ENCODE measurements at regions not wholly inside any gene's neighbourhood (a gene's known extent, or its start where the extent isn't known, plus 50 kb on each side); places are given as distances from the start of the nearest gene placed in this dataset.
"Not testable (repeated sequence)": the region's sequence is repeated elsewhere in the genome, so short reads cannot be mapped to it uniquely, and the experiment has no call there.

GRCh38 chr2:144747571-144747970, 227.7 kb upstream of the ZEB2 start:
- Mint-ChIP-seq H3K4me1 (no peaks in the 10 kb centered on the region), H3K9me3 (peaks cover 66% of the 10 kb centered on the region), H3K27ac (no peak overlapping the region), H3K4me3 (no peak overlapping the region), H3K36me3 (peaks cover 40% of the 10 kb centered on the region), H3K27me3 (ENCODE audit: low read depth) (no peaks in the 10 kb centered on the region)
- TF ChIP-seq CTCF (IDR thresholded peaks at IDR 0.05; ENCODE audit: unreplicated experiment): no peak
- no peak for DNase-seq (ENCODE audit: low spot score in 2 of 2, unreplicated experiment in 2 of 2)

- no peak for DNase-seq (ENCODE audit: low spot score in 2 of 2, unreplicated experiment in 2 of 2)
- Mint-ChIP-seq H3K27ac (no peak overlapping the region), H3K9me3 (peaks cover 59% of the 10 kb centered on the region), H3K36me3 (peaks cover 31% of the 10 kb centered on the region), H3K4me1 (no peaks in the 10 kb centered on the region), H3K27me3 (ENCODE audit: low read depth) (no peaks in the 10 kb centered on the region), H3K4me3 (no peak overlapping the region)
- TF ChIP-seq CTCF (IDR thresholded peaks at IDR 0.05; ENCODE audit: unreplicated experiment): no peak
Measured at GRCh38 chr2:144745424-144745823, 225.5 kb upstream of the ZEB2 start.

- Mint-ChIP-seq H3K27ac (no peak overlapping the region), H3K27me3 (ENCODE audit: low read depth) (no peaks in the 10 kb centered on the region), H3K9me3 (peaks cover 38% of the 10 kb centered on the region), H3K36me3 (peaks cover 11% of the 10 kb centered on the region), H3K4me3 (no peak overlapping the region), H3K4me1 (no peaks in the 10 kb centered on the region)
- DNase-seq (ENCODE audit: low spot score in 2 of 2, unreplicated experiment in 2 of 2): no peak
- TF ChIP-seq CTCF (IDR thresholded peaks at IDR 0.05; ENCODE audit: unreplicated experiment): no peak
Measured at GRCh38 chr2:144738749-144739148, 218.8 kb upstream of the ZEB2 start.

- no peak for TF ChIP-seq CTCF (IDR thresholded peaks at IDR 0.05; ENCODE audit: unreplicated experiment)
- H3K36me3 Mint-ChIP-seq: peaks cover 11% of the 10 kb centered on the region
- no peaks in the 10 kb centered on the region for H3K4me1 Mint-ChIP-seq
- DNase-seq (ENCODE audit: low spot score in 2 of 2, unreplicated experiment in 2 of 2): no peak
- peaks cover 17% of the 10 kb centered on the region for H3K9me3 Mint-ChIP-seq
- no peak overlapping the region for H3K4me3 Mint-ChIP-seq
- no peak overlapping the region for H3K27ac Mint-ChIP-seq
- H3K27me3 Mint-ChIP-seq (ENCODE audit: low read depth): no peaks in the 10 kb centered on the region
Measured at GRCh38 chr2:144730711-144731110, 210.8 kb upstream of the ZEB2 start.

- not testable (repeated sequence) for H3K36me3 Mint-ChIP-seq; H3K4me3 Mint-ChIP-seq; H3K27me3 Mint-ChIP-seq (ENCODE audit: low read depth); H3K27ac Mint-ChIP-seq; H3K4me1 Mint-ChIP-seq; DNase-seq (ENCODE audit: low spot score in 2 of 2, unreplicated experiment in 2 of 2)
- H3K9me3 Mint-ChIP-seq: peaks cover 26% of the 10 kb centered on the region
Measured at GRCh38 chr2:144724460-144724859, 204.5 kb upstream of the ZEB2 start.

- no peak for TF ChIP-seq CTCF (IDR thresholded peaks at IDR 0.05; ENCODE audit: unreplicated experiment)
- H3K9me3 Mint-ChIP-seq: peaks cover 42% of the 10 kb centered on the region
- no peaks in the 10 kb centered on the region for H3K27me3 Mint-ChIP-seq (ENCODE audit: low read depth)
- H3K27ac Mint-ChIP-seq: no peak overlapping the region
- peaks cover 13% of the 10 kb centered on the region for H3K4me1 Mint-ChIP-seq
- H3K36me3 Mint-ChIP-seq: peaks cover 27% of the 10 kb centered on the region
- DNase-seq (ENCODE audit: low spot score in 2 of 2, unreplicated experiment in 2 of 2): no peak
- no peak overlapping the region for H3K4me3 Mint-ChIP-seq
Measured at GRCh38 chr2:144718376-144718775, 198.5 kb upstream of the ZEB2 start.

Data from mesothelial cell of epicardium (in vitro differentiated cells).